22Rv1 (cell line): ENCODE measurements at regions not wholly inside any gene's neighbourhood (a gene's known extent, or its start where the extent isn't known, plus 50 kb on each side); places are given as distances from the start of the nearest gene placed in this dataset.

Source experiments
- CTCF ChIP-seq: fragments of 450-650 bp; IDR thresholded peaks from 2 replicates; pipeline ENCODE4 v1.5.1; 2017; ENCODE audit warnings: mild to moderate bottlenecking
- ZFX ChIP-seq: fragments of 450-650 bp; IDR thresholded peaks from 2 replicates; pipeline ENCODE4 v1.6.1; 2017; ENCODE audit warnings: antibody characterized with exemption, borderline replicate concordance

- TF ChIP-seq CTCF: no peak
- TF ChIP-seq ZFX: no peak
Observed at GRCh38 chr4:9594948-9595347, 150.7 kb downstream of the DEFB131A start.
